ENCODE measurements at regions not wholly inside any gene's neighbourhood (a gene's known extent, or its start where the extent isn't known, plus 50 kb on each side); places are given as distances from the start of the nearest gene placed in this dataset.

DNA sequence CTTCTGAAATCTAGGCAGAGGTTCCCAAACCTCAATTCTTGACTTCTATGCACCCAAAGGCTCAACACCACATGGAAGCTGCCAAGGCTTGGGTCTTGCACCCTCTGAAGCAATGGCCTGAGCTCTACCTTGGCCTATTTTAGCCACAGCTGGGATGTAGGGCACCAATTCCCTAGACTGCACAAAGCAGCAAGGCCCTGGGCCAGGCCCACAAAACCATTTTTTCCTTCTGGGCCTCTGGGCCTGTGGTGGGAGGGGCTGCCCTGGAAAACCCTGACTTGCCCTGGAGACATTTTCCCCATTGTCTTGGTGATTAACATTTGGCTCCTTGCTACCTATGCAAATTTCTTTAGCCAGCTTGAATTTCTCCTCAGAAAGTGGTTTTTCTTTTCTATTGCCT, 315.2 kb downstream of the DCDC2C start:
- Mint-ChIP-seq H3K27ac (no peak overlapping the region), H3K4me1 (ENCODE audit: low read depth) (no peaks in the 10 kb centered on the region), H3K36me3 (ENCODE audit: low read depth) (no peaks in the 10 kb centered on the region), H3K9me3 (peaks cover 16% of the 10 kb centered on the region), H3K27me3 (ENCODE audit: low read depth) (no peaks in the 10 kb centered on the region), H3K4me3 (ENCODE audit: low read depth) (no peak overlapping the region)
- DNase-seq (ENCODE audit: low spot score), result no peak
- intact Hi-C loops (cut with micrococcal nuclease), result no loop called here

DNA sequence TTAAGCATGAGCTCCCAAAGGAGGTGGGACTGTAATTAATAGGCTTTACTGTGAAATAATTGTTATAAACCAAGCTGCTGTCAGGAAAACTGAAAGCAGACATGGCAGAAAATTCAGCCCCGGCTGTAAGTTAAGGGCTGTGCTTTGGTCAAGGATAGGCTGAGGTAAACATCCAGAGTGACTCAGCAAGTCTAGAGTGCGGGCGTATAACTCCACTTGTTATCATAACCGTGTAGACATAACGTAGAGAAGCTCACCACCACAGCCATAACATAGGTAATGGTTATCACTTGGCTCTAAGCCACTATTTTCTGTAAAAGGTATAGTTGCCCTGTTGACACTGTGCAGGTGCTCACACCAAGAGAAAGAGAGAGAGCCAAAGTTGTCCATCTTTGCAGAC, 316.8 kb downstream of the DCDC2C start:
- H3K4me3 Mint-ChIP-seq (ENCODE audit: low read depth), result no peak overlapping the region
- intact Hi-C loops (cut with micrococcal nuclease), result no loop called here
- H3K4me1 Mint-ChIP-seq (ENCODE audit: low read depth), result no peaks in the 10 kb centered on the region
- no peak overlapping the region for H3K27ac Mint-ChIP-seq
- no peaks in the 10 kb centered on the region for H3K27me3 Mint-ChIP-seq (ENCODE audit: low read depth)
- no peaks in the 10 kb centered on the region for H3K36me3 Mint-ChIP-seq (ENCODE audit: low read depth)
- DNase-seq (ENCODE audit: low spot score), result no peak
- peaks cover 14% of the 10 kb centered on the region for H3K9me3 Mint-ChIP-seq

DNA sequence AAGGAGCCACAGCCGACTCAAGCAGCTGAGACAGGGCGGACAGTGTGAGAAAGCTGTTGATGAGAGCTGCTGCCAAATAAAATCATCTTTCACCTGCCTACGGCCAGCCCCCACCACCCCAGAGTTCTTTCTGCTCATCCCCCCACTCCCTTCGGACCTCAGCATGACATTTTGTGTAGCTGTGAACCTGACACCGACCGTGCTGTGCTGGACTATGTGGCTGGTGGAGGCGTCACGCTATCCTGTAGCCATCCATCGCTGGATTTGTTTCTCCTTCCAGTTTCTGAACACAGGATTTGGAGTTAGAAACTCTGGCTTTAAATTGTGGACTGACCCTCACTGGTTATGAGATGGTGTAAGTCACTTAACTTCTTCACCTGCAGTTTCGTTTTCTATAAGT, 317.3 kb downstream of the DCDC2C start:
- no peak for DNase-seq (ENCODE audit: low spot score)
- Mint-ChIP-seq H3K4me3 (ENCODE audit: low read depth) (no peak overlapping the region), H3K27ac (no peak overlapping the region), H3K36me3 (ENCODE audit: low read depth) (no peaks in the 10 kb centered on the region), H3K27me3 (ENCODE audit: low read depth) (no peaks in the 10 kb centered on the region), H3K9me3 (peaks cover 12% of the 10 kb centered on the region), H3K4me1 (ENCODE audit: low read depth) (no peaks in the 10 kb centered on the region)
- intact Hi-C loops (cut with micrococcal nuclease), result no loop called here

DNA sequence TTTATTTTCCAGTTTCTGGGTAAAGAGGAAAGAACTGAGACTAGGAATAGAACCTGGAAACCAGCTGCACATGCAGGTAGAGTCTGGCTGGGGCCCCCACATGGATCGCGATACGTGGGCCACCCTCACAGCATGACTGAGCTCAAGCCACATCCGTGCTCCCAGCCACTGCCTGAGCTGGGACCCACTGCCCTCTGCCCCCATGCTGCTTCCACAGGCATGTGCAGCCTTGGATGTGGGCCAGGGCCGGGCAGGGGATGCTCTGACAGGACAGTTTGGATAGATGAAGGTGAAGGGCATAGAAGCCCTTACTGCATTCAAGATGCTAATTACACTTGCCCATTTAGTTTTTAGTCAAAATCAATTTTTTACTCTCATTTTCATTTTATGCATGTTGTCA, 321.2 kb downstream of the DCDC2C start:
- no peaks in the 10 kb centered on the region for H3K27me3 Mint-ChIP-seq (ENCODE audit: low read depth)
- no peaks in the 10 kb centered on the region for H3K36me3 Mint-ChIP-seq (ENCODE audit: low read depth)
- intact Hi-C loops (cut with micrococcal nuclease), result no loop called here
- no peaks in the 10 kb centered on the region for H3K4me1 Mint-ChIP-seq (ENCODE audit: low read depth)
- H3K4me3 Mint-ChIP-seq (ENCODE audit: low read depth), result no peak overlapping the region
- peaks cover 4% of the 10 kb centered on the region for H3K9me3 Mint-ChIP-seq
- H3K27ac Mint-ChIP-seq, result no peak overlapping the region
- DNase-seq (ENCODE audit: low spot score), result no peak

DNA sequence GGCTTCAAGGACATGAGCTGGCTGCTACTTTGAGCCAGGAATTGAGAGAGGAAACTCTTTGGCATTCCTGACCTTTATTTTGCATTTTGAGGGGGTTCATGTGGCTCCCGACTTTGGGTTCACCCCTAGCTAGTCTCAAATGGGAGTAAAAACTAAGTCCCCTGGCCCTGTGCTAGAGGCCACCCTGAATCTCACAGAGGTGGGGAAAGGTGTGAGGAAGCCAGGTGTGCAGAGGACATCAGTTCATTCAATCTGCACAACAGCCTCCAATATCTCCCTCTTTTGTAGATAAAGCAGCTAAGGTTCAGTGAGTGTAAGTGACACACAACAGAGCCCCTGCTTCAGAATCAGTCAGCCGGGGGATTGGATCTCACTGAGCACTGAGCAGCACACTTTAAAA, 325.7 kb downstream of the DCDC2C start:
- Mint-ChIP-seq H3K27ac (no peak overlapping the region), H3K4me3 (ENCODE audit: low read depth) (no peak overlapping the region), H3K9me3 (peaks cover 4% of the 10 kb centered on the region), H3K4me1 (ENCODE audit: low read depth) (no peaks in the 10 kb centered on the region), H3K36me3 (ENCODE audit: low read depth) (no peaks in the 10 kb centered on the region), H3K27me3 (ENCODE audit: low read depth) (no peaks in the 10 kb centered on the region)
- no peak for DNase-seq (ENCODE audit: low spot score)
- intact Hi-C loops (cut with micrococcal nuclease), result no loop called here

DNA sequence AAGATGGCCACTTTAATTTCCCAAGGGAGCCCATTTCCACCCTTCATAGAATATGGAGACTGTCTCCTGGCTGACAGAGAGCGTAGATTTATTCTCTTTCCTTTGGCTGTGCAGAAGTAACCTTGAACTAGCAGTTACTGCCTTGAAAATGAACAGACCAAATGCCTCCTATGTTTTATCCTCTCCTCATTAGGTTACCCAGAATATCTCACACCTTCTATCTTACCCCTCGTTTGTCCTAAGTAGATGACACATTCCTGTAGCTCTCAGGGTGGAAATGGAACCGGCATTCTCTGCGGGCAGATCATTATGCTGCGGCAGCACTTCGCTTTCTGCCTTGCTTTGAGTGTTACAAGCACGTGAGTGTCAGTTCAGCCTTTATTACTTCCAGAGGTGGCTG, 336.5 kb downstream of the DCDC2C start:
- Mint-ChIP-seq H3K4me3 (ENCODE audit: low read depth) (no peak overlapping the region), H3K9me3 (peaks cover 5% of the 10 kb centered on the region), H3K4me1 (ENCODE audit: low read depth) (no peaks in the 10 kb centered on the region), H3K27me3 (ENCODE audit: low read depth) (no peaks in the 10 kb centered on the region), H3K27ac (no peak overlapping the region), H3K36me3 (ENCODE audit: low read depth) (no peaks in the 10 kb centered on the region)
- DNase-seq (ENCODE audit: low spot score), result no peak
- intact Hi-C loops (cut with micrococcal nuclease), result no loop called here

DNA sequence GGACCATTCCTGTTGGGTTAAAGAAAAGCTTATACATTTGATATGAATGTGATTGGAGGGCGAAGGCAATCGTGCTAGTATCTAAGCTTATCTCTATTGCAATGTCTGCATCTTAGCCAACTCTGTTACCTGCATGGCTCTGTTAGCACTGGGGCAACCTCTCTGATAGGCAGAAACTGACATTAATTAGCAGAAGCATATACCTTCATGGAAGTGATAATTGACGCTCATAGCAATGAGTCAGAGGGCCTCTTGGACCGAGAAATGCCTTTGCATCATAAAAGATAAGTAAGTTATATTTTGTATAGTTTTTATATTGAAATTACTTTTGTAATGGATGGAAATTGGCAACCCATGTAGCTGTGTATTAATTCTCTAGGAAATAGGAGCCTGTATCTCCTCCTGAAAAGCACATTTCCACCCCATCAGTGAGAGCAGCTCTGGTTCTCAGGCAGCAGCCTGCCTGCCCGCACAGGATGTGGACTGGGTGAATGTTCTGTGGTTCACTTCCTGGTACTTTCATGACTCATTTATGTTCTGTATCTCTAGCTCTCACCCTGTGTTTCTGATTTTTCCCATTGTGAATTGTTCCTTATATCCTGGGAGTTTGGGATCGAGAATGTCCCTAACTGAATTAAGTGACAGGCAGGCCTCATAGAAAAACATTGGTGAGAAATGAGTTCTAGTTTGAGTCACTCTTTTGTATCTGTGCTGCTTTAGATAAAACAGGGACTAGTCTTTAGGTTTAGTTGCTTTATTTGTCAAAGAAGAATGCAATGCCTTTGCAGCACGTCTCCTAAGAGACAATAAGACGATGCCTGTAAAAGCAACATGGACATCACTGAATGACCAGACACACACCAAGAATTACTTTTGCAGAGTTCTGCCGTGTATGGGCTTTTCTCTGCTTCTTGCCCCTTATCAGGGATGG, 344.9 kb downstream of the DCDC2C start:
- Mint-ChIP-seq H3K4me3 (ENCODE audit: low read depth) (no peak overlapping the region), H3K4me1 (ENCODE audit: low read depth) (peaks cover 10% of the 10 kb centered on the region), H3K36me3 (ENCODE audit: low read depth) (no peaks in the 10 kb centered on the region), H3K27me3 (ENCODE audit: low read depth) (peaks cover 3% of the 10 kb centered on the region), H3K9me3 (no peaks in the 10 kb centered on the region), H3K27ac (no peak overlapping the region)
- intact Hi-C loops (cut with micrococcal nuclease), result no loop called here
- no peak for DNase-seq (ENCODE audit: low spot score)

DNA sequence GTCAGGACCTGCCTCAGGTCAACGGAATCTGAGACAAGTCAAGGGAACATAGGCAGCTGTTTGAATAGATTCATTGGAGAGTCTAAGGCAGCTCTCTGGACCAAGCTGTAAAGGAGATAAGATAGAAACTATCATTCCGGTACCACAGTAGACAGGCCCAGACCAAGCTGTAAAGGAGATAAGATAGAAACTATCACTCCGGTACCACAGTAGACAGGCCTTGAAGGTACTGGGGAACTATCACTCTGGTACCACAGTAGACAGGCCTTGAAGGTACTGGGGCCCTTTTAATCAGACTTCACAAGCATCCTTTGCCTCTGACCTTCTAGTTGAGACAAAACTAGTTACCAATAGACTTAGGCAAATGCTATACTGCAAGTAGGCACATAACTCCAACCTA, 346.1 kb downstream of the DCDC2C start:
- Mint-ChIP-seq H3K27ac (no peak overlapping the region), H3K4me3 (ENCODE audit: low read depth) (no peak overlapping the region), H3K36me3 (ENCODE audit: low read depth) (no peaks in the 10 kb centered on the region), H3K9me3 (no peaks in the 10 kb centered on the region), H3K4me1 (ENCODE audit: low read depth) (peaks cover 10% of the 10 kb centered on the region), H3K27me3 (ENCODE audit: low read depth) (peaks cover 3% of the 10 kb centered on the region)
- intact Hi-C loops (cut with micrococcal nuclease), result no loop called here
- no peak for DNase-seq (ENCODE audit: low spot score)

DNA sequence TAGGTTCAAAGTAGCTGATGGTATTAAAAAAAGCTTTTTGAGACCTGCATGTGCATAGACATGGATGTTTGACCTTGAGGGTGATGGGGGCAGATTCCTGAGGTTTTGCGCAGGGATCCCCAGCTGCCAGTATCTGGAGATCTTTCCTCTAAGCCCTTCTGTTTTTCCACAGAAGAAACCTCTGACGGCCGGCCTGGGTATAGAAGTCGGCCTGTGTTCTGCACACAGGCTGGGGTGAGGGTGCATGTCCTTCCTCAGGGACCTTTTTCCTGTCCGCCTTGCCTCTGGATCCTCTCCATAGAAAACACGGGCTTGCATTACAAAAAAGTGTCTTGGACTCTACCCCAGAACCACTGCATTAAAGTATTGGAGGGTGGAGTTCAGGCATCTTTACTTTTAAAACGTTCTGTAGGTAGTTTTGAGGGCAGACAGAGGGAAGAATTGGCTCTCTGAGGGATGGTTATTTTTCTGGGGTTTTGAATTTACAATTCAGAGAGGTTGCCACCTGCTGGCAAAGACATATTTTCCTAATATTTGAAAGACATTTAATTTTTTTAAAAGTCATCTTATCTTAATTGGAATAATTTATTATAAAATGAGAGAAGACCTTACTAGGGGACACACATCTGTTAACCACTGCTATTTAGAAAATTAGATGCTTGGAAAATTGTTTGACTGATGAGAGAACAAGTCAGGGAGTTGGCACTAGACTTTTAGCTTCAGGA, 350.6 kb downstream of the DCDC2C start:
- Mint-ChIP-seq H3K36me3 (ENCODE audit: low read depth) (no peaks in the 10 kb centered on the region), H3K27ac (no peak overlapping the region), H3K4me3 (ENCODE audit: low read depth) (no peak overlapping the region), H3K9me3 (no peaks in the 10 kb centered on the region), H3K4me1 (ENCODE audit: low read depth) (no peaks in the 10 kb centered on the region), H3K27me3 (ENCODE audit: low read depth) (peaks cover 3% of the 10 kb centered on the region)
- no peak for DNase-seq (ENCODE audit: low spot score)
- intact Hi-C loops (cut with micrococcal nuclease), result loop anchor here (5.0 kb wide), 1 partner anchor 92 kb away; no protein-coding TSS in a partner anchor

DNA sequence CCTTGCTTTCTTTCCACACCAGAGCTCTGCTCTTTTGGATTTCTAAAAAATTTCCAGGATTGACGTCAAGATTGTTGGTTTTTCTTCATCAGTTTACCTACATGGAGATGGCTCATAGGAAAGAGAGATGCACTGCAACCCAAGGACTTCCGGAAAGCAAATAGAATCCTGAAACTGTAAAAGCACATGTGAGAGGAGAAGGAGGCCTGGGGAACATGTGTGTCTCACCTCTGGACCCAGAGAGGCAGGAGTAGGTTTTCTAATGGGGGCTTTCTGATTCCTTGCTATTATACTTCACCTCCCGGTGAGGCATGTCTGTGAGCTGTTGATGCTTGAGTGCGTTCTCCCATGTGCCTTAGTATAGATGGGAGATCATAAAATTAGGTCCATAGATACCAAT, 362.8 kb downstream of the DCDC2C start:
- H3K27me3 Mint-ChIP-seq (ENCODE audit: low read depth), result no peaks in the 10 kb centered on the region
- intact Hi-C loops (cut with micrococcal nuclease), result no loop called here
- H3K4me3 Mint-ChIP-seq (ENCODE audit: low read depth), result no peak overlapping the region
- no peaks in the 10 kb centered on the region for H3K4me1 Mint-ChIP-seq (ENCODE audit: low read depth)
- H3K36me3 Mint-ChIP-seq (ENCODE audit: low read depth), result no peaks in the 10 kb centered on the region
- H3K27ac Mint-ChIP-seq, result no peak overlapping the region
- H3K9me3 Mint-ChIP-seq, result no peaks in the 10 kb centered on the region
- no peak for DNase-seq (ENCODE audit: low spot score)

DNA sequence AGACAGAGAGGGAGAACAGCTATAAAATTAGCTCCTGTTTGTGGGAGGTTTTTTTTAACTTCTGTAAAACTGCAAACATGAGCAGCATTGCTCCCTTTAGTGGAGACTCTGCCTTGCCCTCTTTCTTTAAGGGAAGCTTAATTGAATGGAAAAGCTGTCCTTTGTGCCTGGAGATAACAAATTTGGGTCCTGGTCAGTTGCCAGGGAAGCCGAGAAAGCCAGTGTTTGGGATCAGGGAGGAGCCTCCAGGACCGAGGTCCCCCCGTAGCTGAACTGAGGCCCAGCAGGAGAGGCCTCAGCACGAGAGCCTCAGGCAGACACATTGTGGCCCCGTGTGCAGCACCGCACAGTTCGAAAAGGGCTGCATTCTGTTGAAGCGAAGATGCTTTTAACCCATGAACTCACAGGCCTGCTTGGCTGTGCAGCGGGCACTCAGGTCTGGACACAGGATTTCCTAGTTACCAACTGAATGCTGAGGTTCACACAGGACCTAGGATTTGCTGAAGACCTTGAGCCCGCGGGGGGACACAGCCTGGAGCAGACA, 369.7 kb downstream of the DCDC2C start:
- intact Hi-C loops (cut with micrococcal nuclease), result no loop called here
- H3K27me3 Mint-ChIP-seq (ENCODE audit: low read depth), result no peaks in the 10 kb centered on the region
- no peaks in the 10 kb centered on the region for H3K36me3 Mint-ChIP-seq (ENCODE audit: low read depth)
- no peak overlapping the region for H3K4me3 Mint-ChIP-seq (ENCODE audit: low read depth)
- no peaks in the 10 kb centered on the region for H3K9me3 Mint-ChIP-seq
- DNase-seq (ENCODE audit: low spot score), result no peak
- no peak overlapping the region for H3K27ac Mint-ChIP-seq
- H3K4me1 Mint-ChIP-seq (ENCODE audit: low read depth), result no peaks in the 10 kb centered on the region

DNA sequence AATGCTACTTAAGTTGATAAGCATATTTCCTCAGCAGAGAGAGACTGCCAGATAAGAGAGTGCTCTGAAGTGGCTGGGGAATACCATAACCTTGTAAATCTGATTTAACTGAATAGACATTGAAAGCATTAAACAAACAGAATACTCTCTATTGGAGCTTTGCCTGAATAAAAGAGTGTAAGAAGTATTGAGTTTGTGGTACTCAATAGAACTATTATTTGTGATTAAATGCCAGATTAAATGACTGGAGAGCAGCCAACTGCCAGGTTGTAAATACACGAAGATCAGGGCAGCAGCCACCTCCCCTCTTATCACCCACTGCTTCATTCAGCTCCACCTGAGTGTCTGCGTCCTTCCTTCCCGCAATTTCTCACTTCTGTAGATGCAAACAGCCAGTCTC, 373.6 kb downstream of the DCDC2C start:
- Mint-ChIP-seq H3K27me3 (ENCODE audit: low read depth) (no peaks in the 10 kb centered on the region), H3K36me3 (ENCODE audit: low read depth) (no peaks in the 10 kb centered on the region), H3K9me3 (peaks cover 7% of the 10 kb centered on the region), H3K27ac (no peak overlapping the region), H3K4me1 (ENCODE audit: low read depth) (no peaks in the 10 kb centered on the region), H3K4me3 (ENCODE audit: low read depth) (no peak overlapping the region)
- no peak for DNase-seq (ENCODE audit: low spot score)
- intact Hi-C loops (cut with micrococcal nuclease), result no loop called here

DNA sequence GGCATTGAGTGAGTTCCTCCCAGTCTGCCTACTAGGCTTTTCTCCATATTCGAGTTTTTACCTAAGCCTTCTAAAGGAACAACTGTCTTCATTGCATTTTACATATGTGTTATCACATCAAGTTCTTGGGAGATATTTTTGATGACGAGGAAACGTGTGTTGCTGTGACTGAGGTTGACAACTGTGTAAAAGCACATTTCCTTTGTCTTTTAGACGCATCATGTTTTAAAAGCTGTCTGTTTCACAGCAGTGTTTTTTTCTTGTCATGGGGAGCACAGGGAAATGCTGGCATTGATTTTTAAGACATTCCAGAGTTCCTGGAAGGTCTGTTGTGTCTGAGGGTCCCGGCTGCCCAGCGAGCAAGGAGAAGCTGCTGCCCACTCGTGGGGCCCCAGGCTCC, 381.8 kb downstream of the DCDC2C start:
- intact Hi-C loops (cut with micrococcal nuclease), result no loop called here
- H3K36me3 Mint-ChIP-seq (ENCODE audit: low read depth), result no peaks in the 10 kb centered on the region
- no peaks in the 10 kb centered on the region for H3K4me1 Mint-ChIP-seq (ENCODE audit: low read depth)
- no peaks in the 10 kb centered on the region for H3K27me3 Mint-ChIP-seq (ENCODE audit: low read depth)
- no peak for DNase-seq (ENCODE audit: low spot score)
- H3K27ac Mint-ChIP-seq, result no peak overlapping the region
- H3K9me3 Mint-ChIP-seq, result peaks cover 33% of the 10 kb centered on the region
- H3K4me3 Mint-ChIP-seq (ENCODE audit: low read depth), result no peak overlapping the region

Measured in activated T-helper 2 cell treated with anti-CD3 and anti-CD28 coated beads, Interferon-gamma antibody, Interleukin-2, Interleukin-4, amounts not matched to agents 10 μg/mL and 5 μg/mL and 100 μg/mL, durations not matched to agents 14 hours and 24 hours and 36 hours (primary cell).